KBM-7 (cell line): ENCODE measurements at regions not wholly inside any gene's neighbourhood (a gene's known extent, or its start where the extent isn't known, plus 50 kb on each side); places are given as distances from the start of the nearest gene placed in this dataset.

Experiments
- DNase-seq: peaks from one replicate; pipeline ENCODE4 v3.0.0-alpha.2; 2015
- in situ Hi-C: fragments of 300-500 bp; cut with MboI; formaldehyde crosslinking; loops from 2 replicates; pipeline ENCODE4 v1.14.3; 2020; ENCODE audit warnings: low sequenced_read_pairs, low pct_unique_long_range_greater_than_20kb, mixed read lengths

GRCh38 chr5:114261989-114262388 lies 99.9 kb upstream of the KCNN2 start:
- no peak for DNase-seq
- in situ Hi-C loops = no loop called here

DNA sequence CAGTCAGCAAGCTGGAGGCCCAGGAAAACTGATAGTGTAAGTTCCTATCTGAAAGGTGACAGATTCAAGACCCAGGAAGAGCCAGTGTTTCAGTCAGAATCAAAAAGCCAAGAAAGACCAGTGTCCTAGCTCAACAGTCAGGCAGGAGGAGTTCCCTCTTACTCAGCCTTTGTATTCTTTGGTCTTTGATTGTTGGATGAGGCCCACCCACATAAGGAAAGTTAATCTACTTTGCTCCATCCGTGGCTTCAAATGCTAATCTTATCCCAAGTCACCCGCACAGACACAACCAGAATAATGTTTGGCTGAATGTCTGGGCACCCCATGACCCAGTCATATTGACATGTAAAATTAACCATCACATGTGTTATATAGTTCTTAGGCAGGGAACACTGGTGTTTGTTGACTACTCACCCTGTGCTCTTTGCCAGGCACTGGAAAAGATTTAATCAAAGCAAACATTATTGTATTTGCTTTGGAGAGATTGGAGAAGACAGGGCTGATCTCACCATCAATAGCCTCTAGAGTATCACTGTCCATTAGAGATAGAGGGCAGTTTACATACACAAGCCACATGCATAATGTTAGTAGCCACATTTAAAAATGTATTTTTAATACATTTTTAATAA lies 96.3 kb upstream of the KCNN2 start:
- DNase-seq = no peak
- in situ Hi-C loops = no loop called here

- in situ Hi-C loops = no loop called here
- no peak for DNase-seq
Observed at GRCh38 chr5:114266374-114266773, 95.5 kb upstream of the KCNN2 start.

- no peak for DNase-seq
- in situ Hi-C loops = no loop called here
Observed at GRCh38 chr5:114296191-114296590, 65.7 kb upstream of the KCNN2 start.

DNA sequence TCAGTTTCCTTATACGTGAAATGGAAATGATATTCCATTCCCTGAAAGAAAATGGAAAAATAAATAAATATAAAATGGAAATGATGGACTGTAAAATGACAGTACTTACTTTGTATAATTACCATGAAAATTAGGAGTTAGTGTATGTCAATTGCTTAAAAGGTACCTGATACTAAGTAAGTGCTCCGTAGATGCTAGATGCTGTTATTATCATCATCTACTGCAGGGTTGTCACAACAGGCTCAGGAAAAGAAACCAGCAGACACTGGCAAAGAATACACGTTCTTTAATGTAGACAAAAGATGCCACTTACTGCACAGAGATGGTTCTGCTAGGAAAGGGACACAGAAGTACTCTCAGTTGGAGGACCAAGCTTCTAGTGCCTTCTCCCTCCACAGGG lies 64.0 kb upstream of the KCNN2 start:
- in situ Hi-C loops = no loop called here
- DNase-seq = no peak

DNA sequence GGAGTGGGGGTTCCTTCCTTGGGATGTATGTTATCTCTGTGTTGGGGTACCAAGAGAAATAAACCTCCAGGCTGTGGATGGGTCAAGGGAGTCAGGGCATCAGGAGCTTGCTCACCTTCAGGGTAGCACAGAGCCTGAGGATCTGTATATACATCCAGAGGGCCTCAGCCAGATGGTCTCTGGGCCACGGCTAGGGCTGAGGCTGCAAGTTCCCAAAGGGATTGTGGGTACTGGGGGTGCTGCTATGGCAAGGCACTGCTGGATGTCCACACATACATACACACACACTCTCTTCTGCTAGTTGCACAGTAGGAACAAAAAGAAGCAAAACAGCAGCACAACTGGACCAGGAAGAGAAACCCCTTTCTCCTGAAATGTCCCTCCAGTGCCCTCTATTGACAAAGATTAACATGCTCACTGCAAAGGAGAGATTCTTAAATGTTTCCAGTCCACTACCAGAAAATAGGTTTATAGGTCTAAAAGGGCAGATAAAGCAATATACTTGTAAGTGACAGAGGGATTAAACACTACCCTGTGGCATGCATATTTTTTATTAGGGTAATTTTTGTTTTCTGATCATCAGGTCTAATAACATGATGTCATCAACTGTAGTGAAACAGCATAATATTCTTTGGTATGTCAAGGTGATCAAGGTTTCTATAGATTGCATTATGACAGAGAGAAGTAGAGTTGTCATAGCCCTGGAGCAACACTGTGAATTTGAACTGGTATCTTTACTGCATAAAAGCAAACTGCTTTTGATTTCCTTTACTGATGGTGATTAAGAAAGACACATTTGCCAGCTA lies 56.3 kb upstream of the KCNN2 start:
- in situ Hi-C loops = no loop called here

GRCh38 chr5:114308017-114308416 lies 53.9 kb upstream of the KCNN2 start:
- no peak for DNase-seq
- in situ Hi-C loops = no loop called here

More for the DNA sequence above, 56.3 kb upstream of the KCNN2 start:
- peak; percentile 18 for DNase-seq

DNA sequence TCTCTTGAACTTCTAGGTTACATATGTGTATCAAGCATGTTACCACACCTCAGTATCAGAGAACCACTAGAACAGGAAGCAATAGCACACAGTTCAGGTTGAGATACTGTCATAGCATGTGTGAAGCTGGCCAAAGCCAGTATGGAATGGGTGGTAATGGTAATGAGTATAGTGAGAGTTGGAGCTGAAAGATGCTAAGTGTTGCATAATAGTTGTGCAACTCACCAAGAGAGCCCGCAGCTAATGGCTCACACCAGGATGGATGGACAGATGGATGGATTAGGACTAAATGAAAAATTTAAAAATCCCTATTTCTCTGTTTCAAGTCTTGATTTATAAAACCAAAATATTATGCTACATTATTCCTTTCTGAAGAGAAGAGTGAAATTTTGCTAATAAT lies 53.4 kb upstream of the KCNN2 start:
- DNase-seq = no peak
- in situ Hi-C loops = no loop called here

DNA sequence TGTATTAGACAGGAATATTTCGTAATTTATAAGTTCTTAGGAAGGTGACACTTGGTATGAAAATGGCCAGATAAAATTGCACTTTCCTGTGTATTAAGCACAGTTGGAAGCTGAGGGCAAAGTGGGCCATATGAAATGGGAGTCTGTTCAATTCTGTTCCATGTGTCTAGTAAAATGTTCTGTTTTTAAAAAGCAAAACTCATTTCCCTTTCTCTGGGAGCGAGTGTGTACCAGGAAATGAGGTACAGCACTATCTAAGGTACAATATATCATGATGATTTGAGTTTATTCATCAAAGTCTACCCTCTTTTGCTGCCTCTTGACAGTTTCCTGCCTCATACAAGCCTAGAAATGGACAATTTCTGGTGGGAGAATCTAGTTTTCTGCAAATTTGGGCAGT lies 51.2 kb upstream of the KCNN2 start:
- DNase-seq = no peak
- in situ Hi-C loops = no loop called here

DNA sequence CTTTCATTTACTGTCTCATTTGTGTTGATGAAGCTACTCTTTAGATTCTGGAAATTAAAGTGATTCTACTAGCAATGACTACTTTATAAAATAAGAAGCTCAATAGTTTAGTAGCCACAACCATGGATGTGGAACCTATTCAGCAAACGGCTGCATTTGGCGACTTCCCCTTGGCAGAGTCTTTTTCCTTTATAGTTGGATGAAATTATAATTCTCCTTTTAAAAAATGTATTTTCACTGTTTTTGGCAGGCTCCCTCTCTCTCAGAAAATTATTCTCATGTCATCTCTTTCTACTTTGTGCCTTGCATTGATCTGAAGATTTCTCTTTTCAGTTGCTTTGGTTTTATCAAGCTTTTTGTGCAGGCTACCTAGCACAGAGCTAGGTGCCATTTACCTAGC lies 50.6 kb upstream of the KCNN2 start:
- DNase-seq = no peak
- in situ Hi-C loops = no loop called here

GRCh38 chr5:114311968-114312367 lies 49.9 kb upstream of the KCNN2 start:
- in situ Hi-C loops = no loop called here
- DNase-seq = no peak
